HPDE6-E6E7 (cell line): ENCODE measurements at regions not wholly inside any gene's neighbourhood (a gene's known extent, or its start where the extent isn't known, plus 50 kb on each side); places are given as distances from the start of the nearest gene placed in this dataset.
"Not testable (repeated sequence)": the region's sequence is repeated elsewhere in the genome, so short reads cannot be mapped to it uniquely, and the experiment has no call there.

Experiments used
- DNase-seq: peaks from one replicate; pipeline ENCODE4 v3.0.0; 2011; ENCODE audit warnings: missing footprints; ENCODE audit errors: extremely low spot score

DNA sequence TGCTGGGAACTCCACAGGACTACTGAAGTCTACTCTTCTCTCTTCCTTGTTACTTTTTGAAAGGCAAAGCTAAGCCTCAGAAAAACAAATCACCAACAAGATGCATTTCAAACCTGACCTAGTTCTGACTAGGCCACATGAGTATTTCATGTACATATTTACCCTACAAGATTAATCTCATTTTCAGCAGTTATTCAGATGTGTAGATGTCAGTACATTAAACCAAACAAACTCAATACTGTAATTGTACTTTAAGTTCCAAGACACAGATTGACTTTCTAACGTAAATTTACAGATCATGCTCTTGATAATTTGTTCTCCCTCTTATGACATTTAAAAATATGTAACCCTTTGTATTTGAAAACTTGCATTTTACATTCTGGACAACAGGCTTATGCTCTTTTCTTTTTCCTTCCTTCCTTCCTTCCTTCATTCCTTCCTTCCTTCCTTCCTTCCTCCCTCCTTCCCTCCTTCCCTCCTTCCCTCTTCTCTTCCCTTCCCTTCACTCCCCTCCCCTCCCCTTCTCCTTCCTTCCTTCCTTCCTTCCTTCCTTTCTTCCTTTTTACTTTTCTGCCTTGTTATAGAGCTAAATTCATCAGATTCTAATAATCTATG, 1653.4 kb downstream of the EFNA5 start:
- no peak for DNase-seq

DNA sequence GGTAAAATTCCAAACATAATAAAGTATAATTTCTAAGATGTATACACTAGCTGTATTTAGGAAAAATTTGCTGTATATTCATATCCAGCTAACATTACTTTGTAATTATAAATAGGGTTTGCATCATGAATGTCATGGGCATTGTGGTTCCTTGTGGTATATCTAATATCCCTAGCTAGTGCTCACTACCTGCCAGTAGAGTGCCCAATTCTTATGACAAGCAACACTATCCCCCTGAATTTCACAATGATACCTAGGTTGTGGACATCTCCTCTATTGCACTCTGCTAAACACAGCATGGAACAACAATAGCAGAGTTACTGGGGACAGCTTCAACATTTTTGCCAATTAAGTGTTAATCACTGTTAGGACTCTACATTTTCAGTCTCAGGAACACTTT, 1656.5 kb downstream of the EFNA5 start:
- DNase-seq, result no peak

DNA sequence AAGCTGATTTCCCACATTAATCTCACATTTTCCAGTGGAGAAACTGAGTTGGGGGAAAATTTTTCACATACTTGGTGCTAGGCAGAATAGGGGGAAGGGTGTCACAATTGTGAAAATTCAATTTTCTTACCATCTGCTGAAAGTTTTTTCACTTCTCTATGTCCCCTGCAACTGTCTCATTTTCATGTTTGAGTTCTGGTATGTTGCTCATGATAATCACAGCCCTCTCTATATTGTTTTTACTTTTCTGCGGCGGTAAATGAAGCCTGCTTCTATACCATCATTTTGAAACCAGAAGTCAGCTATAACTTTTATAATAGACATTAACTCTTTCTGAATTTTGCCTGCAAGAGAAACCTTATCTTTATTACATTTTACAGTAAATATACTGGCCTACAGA, 1664.5 kb downstream of the EFNA5 start:
- DNase-seq, result no peak

DNA sequence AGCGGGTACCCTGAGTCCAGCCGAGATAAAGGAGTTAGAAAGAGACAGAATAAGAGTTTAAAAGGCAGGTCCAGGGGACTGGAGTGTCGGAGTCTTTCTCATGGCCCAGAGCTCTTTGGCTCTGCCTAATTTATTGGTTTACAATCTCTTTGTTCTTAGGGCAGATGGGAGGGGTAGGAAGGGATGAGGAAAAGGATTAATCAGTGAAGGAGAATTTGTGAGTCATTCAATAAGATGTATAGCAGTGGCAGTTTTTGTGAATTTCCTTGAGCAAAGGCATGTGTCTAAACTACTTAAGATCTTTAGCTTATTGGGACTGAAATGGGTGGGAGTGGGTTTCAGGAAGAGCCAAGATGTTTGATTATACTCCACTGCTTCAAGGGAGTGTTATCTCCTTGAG, 1671.7 kb downstream of the EFNA5 start:
- not testable (repeated sequence) for DNase-seq

DNA sequence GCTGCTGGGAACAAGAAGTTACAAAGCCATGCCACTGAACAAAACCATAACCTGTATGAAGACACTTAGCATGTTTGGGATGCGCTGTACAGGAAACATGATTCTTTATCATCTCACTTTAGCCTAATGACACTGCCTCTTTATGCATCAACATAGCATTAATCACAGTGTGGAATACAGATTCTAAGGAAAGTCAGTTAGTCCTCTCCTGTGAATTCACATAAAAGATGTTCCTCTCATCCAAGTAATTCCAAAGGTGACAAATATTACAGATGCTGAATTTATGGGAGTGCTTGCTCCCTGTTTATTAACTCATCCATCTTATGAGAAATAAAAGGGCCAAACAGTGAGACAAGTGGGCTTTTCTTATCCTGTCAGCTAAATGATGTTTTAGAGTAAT, 1677.7 kb downstream of the EFNA5 start:
- no peak for DNase-seq

DNA sequence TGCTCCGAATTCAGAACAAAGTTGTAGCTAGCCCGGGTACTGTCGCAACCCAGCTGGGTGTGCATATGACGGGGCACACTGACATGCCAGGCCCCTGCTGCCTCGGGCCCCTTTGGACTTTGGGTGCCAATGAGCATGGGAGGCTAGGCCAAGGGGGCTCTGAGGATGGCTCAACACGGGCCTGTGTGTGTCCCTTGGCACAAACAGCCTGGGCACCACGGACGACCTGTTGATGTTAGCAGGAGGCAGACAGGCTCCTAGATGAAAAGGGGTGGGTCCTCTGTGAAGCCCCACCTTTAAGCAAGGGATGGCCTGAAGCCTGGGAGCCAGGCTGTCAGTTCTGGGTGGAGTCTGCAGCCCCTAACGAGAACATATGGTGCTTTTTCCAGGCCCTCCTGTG, 1688.2 kb downstream of the EFNA5 start:
- DNase-seq, result no peak

DNA sequence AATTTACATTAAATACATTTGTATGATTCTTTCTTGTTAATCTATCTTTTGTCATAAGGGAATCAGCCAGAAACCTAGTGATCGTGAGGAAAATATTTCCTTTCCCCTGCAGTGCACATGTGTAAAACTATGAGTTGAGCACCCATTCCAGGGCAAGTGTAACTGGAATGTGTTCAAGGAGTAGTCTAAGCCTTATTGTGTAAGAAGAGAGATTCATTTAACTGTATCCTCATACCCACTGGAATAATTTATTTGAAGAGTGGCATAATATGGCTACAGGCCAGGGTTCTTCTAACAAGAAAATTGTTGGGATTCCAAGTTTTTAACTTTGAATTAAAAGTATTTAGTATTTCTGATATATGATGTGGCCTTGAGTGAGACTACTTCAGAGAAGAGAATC, 1692.7 kb downstream of the EFNA5 start:
- DNase-seq, result no peak

DNA sequence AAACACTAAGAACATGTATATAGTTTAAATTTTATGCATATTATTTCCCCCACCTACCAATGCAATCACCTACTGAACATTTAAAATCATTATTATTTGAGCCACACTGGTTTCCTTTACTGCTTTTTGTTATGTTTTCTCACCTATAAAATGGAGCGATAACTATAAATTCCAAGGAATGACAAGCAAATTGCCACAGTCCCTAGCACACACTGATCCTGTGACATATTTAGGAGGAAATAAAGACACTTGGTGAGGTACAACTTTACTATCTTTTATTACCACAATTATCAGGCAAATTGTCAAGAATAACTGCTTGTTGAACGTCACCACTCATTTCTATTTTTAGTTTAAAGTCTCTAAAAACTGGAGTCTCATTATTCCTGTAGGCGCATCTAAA, 1693.6 kb downstream of the EFNA5 start:
- no peak for DNase-seq

DNA sequence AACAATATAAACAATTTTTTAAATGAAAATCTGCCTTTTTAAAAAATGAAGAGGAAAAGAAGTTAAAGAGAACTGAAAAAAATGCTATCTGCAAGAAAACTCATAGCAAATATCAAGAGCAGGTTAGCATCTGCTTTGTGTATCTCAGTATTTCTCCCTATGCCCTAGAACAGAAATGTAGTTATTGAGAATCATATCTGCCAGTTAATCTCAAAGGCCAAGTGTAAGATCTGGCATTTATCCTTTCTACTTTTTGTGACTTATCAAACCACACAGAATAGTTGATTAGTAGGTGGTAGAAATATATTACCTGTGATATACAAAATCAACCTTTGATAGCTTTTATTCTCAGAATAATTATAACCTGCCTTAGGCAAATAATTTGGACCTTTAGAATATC, 1699.8 kb downstream of the EFNA5 start:
- DNase-seq, result no peak

DNA sequence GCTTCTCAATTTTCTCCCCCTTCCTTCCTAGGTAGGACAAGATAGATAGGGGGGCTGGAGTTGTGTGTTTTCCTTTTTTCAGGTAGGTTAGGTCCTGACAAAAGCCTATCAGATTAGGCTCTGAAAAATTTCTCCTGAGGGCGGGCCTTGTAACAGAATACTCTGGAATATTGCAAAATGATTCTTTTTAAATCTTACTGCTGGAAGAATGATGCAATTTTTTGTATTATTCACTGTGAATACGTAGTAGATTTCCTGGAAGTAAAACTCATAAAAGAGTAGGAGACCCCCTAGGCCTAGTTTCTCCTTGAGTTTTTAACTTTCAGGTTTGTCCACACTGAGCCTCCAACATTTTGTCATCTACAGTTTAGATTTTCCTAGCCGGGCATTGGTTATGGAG, 1701.8 kb downstream of the EFNA5 start:
- no peak for DNase-seq

DNA sequence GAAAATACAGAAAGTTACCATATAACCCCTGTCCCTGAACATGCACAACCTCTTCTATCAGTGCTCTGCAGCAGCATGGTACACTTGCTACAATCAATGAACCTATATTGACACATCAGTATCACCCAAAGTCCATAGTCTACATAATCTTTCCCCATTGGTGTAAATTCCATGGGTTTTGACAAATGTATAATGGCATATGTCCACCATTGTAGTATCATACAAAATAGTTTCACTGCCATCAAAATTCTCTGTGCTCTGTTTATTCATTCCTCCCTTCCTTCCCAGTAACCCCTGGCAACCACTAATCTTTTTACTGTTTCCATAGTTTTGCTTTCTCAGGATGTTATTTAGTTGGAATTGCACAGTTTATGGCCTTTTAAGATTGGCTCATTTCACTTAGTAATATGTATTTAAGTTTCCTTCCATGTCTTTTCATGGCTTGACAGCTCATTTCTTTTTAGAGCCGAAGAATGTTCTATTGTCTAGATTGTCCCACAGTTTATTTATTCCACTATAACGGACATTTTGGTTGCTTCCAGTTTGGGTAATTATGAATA, 1707.0 kb downstream of the EFNA5 start:
- DNase-seq, result no peak

DNA sequence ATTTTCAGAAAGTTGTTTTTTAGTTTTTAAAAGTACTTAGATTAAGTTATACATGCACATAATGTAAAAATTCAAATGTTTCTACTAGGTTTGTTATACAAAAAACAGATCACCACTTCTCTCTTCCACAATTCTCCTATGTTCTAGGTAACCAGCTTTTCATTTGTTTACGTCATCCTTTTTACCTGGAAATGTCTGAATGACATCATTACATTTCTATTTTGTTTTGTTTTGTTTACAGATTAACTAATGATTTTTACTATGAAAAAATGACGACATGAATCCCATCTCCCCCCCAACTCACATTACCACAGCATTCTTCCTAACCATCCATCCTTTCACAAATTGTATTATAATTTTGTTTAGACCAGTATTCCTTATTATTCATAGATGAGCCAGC, 1709.2 kb downstream of the EFNA5 start:
- DNase-seq, result no peak

DNA sequence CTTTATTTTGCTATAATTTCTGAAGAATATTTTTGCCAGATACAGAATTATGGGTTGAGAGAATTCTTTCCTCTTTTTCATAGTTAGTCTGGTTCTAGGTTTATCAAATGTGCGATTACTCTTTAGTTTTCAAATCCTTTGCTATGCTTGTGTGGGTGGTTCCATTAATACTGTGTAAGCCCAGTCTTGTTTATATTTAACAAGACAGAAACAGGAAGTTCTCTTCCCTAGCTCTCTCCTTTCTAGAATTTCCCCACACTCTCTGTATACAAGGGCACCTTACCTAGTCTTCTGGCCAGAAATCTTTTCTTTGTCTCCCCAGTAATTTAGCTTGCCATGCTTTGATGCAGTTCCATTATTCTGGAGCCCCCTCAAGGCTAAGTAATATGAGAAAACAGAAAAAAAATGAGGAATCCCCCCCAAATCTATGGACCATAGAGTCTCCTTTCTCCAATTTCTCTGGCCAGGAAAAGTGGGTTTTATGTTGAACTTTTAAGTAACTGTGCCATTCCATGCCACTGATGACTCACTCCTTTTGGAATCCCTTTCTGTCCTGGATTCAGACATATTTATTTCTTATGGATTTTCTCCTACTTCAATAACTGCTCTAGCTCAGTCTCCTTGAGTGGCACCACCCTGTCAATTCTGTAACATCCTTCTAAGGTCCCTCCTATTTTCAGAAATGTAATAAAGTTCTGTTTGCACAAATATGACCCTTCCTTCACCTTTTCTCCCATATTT, 1714.1 kb downstream of the EFNA5 start:
- DNase-seq, result no peak

DNA sequence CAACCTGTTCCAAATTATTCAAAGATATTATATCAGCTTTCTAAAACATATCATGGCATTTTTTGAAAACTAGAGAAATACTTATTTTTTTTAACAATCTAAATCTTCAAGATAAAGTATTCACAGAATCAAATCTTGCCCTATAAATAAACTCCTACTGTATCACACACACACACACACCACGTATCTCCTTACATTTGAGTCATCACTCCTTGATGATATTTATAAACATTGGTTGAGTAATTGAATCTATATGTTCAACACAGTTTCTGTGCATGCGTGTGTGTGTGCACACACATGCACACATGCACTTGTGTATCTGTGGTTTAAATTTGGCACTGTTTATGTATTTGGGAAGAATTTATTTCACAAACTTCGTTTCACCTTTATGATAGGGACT, 1716.4 kb downstream of the EFNA5 start:
- DNase-seq, result no peak

DNA sequence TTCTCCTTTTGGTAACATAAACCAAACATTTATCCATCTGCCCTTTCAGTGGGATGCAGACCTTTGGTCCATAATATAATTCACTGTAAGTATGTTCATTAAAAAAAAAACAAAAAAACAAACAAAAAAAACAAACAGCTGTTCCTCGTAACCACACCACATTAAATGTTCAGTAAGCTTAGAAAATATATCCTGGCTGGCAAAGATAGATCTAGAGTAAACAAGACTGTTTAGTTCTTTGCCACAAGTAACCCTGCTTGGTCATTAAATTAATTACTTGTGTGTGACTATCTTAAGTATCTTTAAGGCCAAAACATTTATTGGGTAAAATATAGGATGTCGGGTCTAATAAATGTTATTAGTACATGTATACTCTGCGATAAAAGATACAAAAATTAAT, 1717.1 kb downstream of the EFNA5 start:
- no peak for DNase-seq

DNA sequence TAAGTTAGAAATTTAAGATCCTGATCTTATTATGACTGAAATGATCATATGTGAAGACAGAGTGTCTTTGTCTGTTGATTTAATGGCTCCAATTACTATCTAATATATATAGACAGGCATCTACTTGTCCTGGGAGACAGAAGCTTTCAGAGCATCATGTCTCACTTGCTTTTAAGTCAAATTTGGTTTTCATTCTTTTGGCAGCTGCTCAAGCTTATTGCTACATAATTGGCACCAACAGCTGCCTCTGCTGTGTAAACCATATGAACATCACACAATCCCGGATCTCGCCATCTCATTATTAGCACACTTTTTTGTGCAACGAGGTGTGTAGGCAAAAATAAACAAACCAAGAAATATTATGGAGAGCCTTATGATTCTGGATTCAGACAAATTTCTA, 1717.9 kb downstream of the EFNA5 start:
- DNase-seq, result no peak

DNA sequence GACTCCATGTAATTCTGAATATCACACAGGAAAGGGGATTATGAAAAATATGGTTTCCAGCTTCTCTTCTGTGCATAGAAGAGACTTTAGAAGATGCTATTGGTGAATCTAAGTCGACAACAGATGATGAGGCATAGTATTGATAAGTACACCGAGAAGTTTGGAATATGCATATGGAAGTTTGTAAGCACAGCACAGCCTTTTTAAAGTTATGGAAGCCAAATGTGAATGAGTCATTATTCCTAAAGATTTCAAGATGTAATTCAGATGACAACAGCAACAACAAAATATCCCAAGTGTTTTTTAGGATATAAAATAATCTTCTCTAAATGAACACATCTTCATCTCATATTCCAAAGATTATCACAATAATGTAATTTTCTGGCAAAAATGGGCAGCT, 1723.3 kb downstream of the EFNA5 start:
- DNase-seq, result no peak

DNA sequence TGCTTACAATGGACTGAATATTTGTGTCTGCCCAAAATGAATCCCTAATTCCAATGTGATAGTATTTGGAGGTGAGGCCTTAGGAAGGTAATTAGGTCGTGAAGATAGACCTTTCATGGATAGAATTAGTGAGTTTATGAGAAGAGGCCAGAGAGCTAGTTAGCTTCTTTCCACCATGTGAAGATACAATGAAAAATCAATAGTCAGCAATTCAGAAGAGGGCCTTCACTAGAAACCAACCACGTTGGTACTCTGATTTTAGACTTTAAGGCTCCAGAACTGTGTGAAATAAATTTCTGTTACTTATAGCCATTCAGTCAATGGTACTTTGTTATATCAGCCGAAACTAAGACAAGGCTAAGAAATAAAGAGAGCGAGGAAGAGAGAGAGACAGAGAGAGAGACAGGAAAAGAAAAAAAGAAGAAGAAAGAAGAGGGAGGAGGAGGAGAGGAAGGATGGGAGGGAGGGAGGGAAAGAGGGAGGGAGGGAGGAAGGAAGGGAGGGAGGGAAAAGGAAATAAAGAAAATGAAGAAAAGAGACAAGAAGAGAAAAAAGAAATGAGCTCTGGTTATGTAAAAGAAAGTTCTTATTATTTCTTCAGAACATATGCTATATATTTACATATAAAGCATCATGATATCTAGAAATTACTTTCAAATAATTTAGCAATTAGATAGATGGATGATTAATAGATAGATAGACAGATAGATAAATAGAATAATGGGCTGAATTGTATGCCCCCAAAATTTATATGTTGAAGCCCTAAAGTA, 1725.3 kb downstream of the EFNA5 start:
- DNase-seq, result no peak

DNA sequence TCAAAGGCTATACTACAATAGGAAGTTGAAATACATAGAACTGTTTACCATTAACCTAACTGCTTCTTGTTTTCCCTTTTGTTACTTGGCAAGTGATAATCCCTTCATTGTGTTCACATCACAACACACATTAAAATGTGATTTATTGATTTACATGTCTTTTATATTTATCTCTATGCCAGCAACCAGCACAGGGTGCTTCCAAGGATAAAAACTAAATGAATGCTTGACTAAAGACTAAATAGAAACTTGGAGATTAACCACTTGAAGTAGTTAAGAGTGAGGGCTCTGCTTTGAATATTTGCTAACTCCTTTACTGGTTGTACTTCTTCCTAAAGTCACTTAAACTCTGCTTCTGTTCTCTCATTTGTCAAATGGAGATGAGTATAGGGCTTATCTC, 1730.6 kb downstream of the EFNA5 start:
- DNase-seq, result no peak

DNA sequence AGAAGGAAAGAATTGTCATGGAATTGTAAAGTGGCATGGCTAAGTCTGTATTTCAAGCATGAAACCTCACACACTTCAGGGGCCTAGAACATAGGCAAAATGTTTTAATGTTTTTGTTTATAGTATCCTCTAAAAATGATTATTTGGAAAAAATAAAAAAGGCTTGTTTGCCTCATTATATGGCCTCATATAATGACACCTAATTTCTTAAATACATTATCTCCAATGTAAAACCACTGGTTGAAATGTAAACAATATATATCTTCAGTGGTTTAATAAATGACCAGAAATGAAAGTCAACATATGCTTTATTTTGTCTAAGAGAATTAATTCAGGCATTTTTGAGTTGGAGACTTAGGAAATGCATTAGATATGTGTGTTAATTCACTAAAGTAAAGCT, 1736.6 kb downstream of the EFNA5 start:
- DNase-seq, result no peak

DNA sequence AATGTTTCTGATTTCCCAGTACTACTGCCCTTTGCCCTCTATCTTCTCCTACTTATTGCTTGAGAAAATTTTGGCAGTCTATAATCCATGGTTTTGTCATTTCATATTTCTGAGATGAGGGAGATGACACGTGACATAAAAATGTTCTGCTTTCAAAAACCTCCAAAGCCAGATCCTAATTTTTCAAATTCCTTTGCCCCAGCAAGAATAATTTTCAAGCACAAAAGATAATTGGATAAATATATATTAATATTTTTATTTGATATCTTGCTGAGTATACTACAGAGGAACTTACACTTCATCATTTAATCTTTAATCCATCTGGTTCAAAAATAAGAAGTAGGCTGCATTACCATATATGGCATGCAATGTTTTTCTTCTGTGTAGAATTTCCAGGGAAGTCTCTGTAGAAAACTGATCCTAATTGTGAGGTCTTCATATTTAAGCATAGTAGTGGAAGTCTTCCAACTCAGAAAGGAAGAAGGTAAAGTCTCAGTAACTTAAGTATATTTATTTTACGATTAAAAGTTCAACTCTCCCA, 1738.8 kb downstream of the EFNA5 start:
- DNase-seq, result no peak

DNA sequence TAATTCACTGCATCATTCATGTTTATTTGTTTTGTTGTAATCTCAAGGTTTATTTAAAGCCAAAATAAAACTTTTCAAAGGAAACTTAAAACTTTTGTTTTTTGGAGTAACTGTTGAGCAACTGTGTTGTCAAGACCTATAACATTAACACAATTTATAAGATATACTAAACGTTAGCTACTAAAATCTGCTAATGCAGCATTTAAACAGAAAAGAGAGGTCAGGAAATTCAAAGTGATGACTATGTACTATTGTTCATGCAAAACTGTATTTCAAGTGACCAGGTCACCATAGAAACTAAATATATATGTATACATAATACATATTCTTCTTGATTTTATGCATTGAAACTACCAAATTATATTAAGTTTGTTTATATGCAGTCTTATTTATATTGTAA, 1740.9 kb downstream of the EFNA5 start:
- DNase-seq, result no peak

DNA sequence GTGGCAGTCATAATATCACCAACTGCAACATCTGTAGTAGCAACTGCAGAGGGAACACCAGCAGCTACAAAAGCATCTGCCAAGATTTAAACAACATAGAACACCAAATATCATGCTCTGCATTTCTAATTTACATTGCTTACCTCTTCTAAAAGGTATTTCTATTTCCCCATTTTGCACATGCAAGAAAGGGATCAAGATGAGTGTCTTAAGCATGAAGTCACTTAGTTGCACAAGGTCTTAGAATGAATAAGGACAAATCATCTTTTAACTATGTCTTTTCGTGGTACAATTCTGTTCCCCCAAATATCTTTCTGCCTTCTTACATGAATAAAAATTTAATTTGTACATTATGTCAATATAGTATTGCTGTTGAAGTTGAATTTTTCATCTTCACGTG, 1746.4 kb downstream of the EFNA5 start:
- DNase-seq, result no peak
